Adrenal gland (tissue), 5 donors: ENCODE measurements at regions not wholly inside any gene's neighbourhood (a gene's known extent, or its start where the extent isn't known, plus 50 kb on each side); places are given as distances from the start of the nearest gene placed in this dataset.

Experiments
- POLR2A ChIP-seq, 2 donors: fragments of 450-650 bp; IDR thresholded peaks; one replicate each; pipeline ENCODE4 v1.6.1; 2017; ENCODE audit warnings: antibody characterized with exemption in 2 of 2, mild to moderate bottlenecking in 2 of 2, moderate library complexity in 1 of 2
- TF ChIP-seq, protein P1 (sequence below), 6 experiments: fragments of 450-650 bp in 4 of 6; fragments of 200-600 bp in 2 of 6; sonication (generic) in 1 of 6; IDR thresholded peaks; 1 replicate in 5 of 6; 2 replicates in 1 of 6; pipeline versions ENCODE4 v1.5.1 to v1.8.0; 2016 to 2021; ENCODE audit warnings: antibody characterized with exemption in 6 of 6, mild to moderate bottlenecking in 2 of 6, moderate library complexity in 1 of 6
- donor health status: DM: no; HTN: no; CAD: no.

DNA sequence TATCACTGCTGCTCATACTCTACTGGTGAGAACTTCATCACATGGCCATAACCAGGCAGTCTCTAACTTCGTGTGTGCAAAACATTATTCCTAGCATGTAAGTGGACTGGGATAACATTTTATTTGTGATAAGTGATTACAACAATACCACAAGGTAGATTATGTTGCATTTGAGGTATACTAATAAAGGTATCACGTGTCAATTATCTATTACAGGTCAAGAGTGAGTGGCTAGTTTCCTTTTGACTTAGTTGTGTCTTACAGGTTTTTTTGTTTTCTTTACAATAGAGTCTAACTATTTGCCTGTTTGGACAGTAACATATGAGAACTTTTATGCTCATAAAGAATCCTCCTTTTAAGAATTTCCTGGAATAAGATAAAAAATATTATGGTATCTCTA, 67.2 kb upstream of the DSC1 start:
- TF ChIP-seq, protein P1, sequence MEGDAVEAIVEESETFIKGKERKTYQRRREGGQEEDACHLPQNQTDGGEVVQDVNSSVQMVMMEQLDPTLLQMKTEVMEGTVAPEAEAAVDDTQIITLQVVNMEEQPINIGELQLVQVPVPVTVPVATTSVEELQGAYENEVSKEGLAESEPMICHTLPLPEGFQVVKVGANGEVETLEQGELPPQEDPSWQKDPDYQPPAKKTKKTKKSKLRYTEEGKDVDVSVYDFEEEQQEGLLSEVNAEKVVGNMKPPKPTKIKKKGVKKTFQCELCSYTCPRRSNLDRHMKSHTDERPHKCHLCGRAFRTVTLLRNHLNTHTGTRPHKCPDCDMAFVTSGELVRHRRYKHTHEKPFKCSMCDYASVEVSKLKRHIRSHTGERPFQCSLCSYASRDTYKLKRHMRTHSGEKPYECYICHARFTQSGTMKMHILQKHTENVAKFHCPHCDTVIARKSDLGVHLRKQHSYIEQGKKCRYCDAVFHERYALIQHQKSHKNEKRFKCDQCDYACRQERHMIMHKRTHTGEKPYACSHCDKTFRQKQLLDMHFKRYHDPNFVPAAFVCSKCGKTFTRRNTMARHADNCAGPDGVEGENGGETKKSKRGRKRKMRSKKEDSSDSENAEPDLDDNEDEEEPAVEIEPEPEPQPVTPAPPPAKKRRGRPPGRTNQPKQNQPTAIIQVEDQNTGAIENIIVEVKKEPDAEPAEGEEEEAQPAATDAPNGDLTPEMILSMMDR (IDR thresholded peaks at IDR 0.05), result no peak
- TF ChIP-seq POLR2A (IDR thresholded peaks at IDR 0.05), result no peak
